Loucy (cell line): ENCODE measurements at regions not wholly inside any gene's neighbourhood (a gene's known extent, or its start where the extent isn't known, plus 50 kb on each side); places are given as distances from the start of the nearest gene placed in this dataset.

ENCODE experiments used
- EZH2phosphoT487 ChIP-seq: fragments of 200-600 bp; IDR thresholded peaks from 2 replicates; pipeline ENCODE4 v1.6.1; 2018; ENCODE audit warnings: antibody characterized with exemption, mild to moderate bottlenecking, moderate library complexity, borderline replicate concordance
- TF ChIP-seq, protein P1 (sequence below): fragments of 200-600 bp; sonication (generic); conservative IDR thresholded peaks from 2 replicates; pipeline ENCODE4 v1.5.1; 2014; ENCODE audit warnings: mild to moderate bottlenecking, antibody characterized with exemption, low read length

DNA sequence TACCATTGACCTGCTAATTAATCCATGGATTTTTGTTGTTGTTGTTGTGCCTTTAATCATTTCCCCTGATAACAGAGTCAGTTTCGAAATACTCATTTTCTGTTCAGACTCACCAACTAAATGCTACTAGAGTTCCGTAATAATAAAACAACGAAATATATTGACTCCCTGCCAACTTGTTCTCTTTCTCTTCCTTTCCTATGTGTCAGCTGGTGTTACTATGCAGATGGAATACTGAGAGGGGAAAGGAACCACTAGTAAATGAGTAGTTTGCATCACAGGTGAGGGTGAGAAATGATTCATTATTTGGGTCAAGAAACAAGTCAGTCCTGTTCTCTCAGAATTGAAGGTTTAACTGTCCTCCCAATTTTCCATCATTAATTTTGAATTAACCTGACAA lies 1027.3 kb downstream of the TUSC7 start:
- TF ChIP-seq, protein P1, sequence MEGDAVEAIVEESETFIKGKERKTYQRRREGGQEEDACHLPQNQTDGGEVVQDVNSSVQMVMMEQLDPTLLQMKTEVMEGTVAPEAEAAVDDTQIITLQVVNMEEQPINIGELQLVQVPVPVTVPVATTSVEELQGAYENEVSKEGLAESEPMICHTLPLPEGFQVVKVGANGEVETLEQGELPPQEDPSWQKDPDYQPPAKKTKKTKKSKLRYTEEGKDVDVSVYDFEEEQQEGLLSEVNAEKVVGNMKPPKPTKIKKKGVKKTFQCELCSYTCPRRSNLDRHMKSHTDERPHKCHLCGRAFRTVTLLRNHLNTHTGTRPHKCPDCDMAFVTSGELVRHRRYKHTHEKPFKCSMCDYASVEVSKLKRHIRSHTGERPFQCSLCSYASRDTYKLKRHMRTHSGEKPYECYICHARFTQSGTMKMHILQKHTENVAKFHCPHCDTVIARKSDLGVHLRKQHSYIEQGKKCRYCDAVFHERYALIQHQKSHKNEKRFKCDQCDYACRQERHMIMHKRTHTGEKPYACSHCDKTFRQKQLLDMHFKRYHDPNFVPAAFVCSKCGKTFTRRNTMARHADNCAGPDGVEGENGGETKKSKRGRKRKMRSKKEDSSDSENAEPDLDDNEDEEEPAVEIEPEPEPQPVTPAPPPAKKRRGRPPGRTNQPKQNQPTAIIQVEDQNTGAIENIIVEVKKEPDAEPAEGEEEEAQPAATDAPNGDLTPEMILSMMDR: no peak
- no peak for TF ChIP-seq EZH2phosphoT487
